IPS-18a (cell line): ENCODE measurements at regions not wholly inside any gene's neighbourhood (a gene's known extent, or its start where the extent isn't known, plus 50 kb on each side); places are given as distances from the start of the nearest gene placed in this dataset.

Source experiments
- H3K27ac ChIP-seq: one replicate; pipeline ENCODE4 v1.5.1; 2013; ENCODE audit warnings: low read length
- H3K27me3 ChIP-seq: one replicate; pipeline ENCODE4 v1.6.1; 2013; ENCODE audit warnings: mild to moderate bottlenecking, low read length; ENCODE audit not compliant: control insufficient read depth, insufficient read depth
- H3K36me3 ChIP-seq: one replicate; pipeline ENCODE4 v1.6.1; 2013; ENCODE audit warnings: low read depth, low read length; ENCODE audit not compliant: control insufficient read depth
- H3K4me1 ChIP-seq: one replicate; pipeline ENCODE4 v1.6.1; 2013; ENCODE audit warnings: low read depth, low read length; ENCODE audit not compliant: control insufficient read depth
- H3K4me3 ChIP-seq: one replicate; pipeline ENCODE4 v1.5.1; 2013; ENCODE audit warnings: low read length
- H3K9ac ChIP-seq: one replicate; pipeline ENCODE4 v1.6.1; 2013; ENCODE audit warnings: mild to moderate bottlenecking, low read length, moderate library complexity
- H3K9me3 ChIP-seq: one replicate; pipeline ENCODE4 v1.6.1; 2013; ENCODE audit warnings: low read depth, low read length; ENCODE audit not compliant: control insufficient read depth

- no peak overlapping the region for H3K4me3 ChIP-seq
- H3K9ac ChIP-seq: no peak overlapping the region
- H3K36me3 ChIP-seq: no peaks in the 10 kb centered on the region
- no peaks in the 10 kb centered on the region for H3K27me3 ChIP-seq
- no peaks in the 10 kb centered on the region for H3K9me3 ChIP-seq
- H3K4me1 ChIP-seq: peaks cover 6% of the 10 kb centered on the region
- no peak overlapping the region for H3K27ac ChIP-seq
Measured at GRCh38 chr14:101217080-101217463, 313.6 kb upstream of the RTL1 start.

- Histone ChIP-seq H3K4me3 (no peak overlapping the region), H3K9me3 (no peaks in the 10 kb centered on the region), H3K4me1 (peaks cover 11% of the 10 kb centered on the region), H3K27ac (no peak overlapping the region), H3K9ac (no peak overlapping the region), H3K27me3 (no peaks in the 10 kb centered on the region), H3K36me3 (no peaks in the 10 kb centered on the region)
Measured at GRCh38 chr14:101217616-101218371, 314.3 kb upstream of the RTL1 start.

GRCh38 chr14:101219896-101220703, 316.6 kb upstream of the RTL1 start:
- Histone ChIP-seq H3K27me3 (no peaks in the 10 kb centered on the region), H3K4me1 (peaks cover 19% of the 10 kb centered on the region), H3K9me3 (no peaks in the 10 kb centered on the region), H3K27ac (no peak overlapping the region), H3K4me3 (no peak overlapping the region), H3K36me3 (no peaks in the 10 kb centered on the region), H3K9ac (no peak overlapping the region)

GRCh38 chr14:101220921-101221510, 317.5 kb upstream of the RTL1 start:
- Histone ChIP-seq H3K27ac (no peak overlapping the region), H3K4me3 (no peak overlapping the region), H3K4me1 (peaks cover 19% of the 10 kb centered on the region), H3K27me3 (no peaks in the 10 kb centered on the region), H3K9me3 (no peaks in the 10 kb centered on the region), H3K9ac (no peak overlapping the region), H3K36me3 (no peaks in the 10 kb centered on the region)

DNA sequence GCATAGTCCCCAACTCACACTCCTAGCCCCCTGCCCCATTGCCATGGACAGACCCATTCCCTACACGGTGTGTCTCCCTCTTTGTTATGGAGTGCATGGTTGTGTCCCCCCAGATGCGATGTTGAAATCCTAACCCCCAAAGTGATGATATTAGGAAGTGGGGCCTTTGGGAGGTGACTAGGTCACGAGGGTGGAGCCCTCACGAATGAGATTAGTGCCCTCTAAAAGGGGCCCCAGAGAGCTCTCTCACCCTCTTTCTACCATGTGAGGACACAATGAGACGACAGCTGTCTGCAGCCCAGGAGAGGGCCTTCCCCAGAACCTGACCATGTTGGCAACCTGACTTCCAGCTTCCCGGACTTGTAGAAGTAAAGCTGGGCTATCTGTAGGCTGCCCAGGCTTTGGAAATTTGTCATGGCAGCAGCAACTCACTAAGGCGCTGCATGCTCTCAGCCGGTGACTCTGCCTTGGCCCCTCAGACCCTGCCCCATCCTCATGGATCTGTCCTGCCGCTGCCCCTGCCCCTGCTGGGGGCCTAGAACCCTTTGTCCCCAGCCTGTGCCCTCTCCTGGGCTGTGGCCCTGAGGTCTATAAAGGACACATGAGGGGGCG, 318.1 kb upstream of the RTL1 start:
- Histone ChIP-seq H3K4me1 (peaks cover 19% of the 10 kb centered on the region), H3K4me3 (no peak overlapping the region), H3K9ac (no peak overlapping the region), H3K27ac (no peak overlapping the region), H3K27me3 (no peaks in the 10 kb centered on the region), H3K36me3 (no peaks in the 10 kb centered on the region), H3K9me3 (no peaks in the 10 kb centered on the region)

DNA sequence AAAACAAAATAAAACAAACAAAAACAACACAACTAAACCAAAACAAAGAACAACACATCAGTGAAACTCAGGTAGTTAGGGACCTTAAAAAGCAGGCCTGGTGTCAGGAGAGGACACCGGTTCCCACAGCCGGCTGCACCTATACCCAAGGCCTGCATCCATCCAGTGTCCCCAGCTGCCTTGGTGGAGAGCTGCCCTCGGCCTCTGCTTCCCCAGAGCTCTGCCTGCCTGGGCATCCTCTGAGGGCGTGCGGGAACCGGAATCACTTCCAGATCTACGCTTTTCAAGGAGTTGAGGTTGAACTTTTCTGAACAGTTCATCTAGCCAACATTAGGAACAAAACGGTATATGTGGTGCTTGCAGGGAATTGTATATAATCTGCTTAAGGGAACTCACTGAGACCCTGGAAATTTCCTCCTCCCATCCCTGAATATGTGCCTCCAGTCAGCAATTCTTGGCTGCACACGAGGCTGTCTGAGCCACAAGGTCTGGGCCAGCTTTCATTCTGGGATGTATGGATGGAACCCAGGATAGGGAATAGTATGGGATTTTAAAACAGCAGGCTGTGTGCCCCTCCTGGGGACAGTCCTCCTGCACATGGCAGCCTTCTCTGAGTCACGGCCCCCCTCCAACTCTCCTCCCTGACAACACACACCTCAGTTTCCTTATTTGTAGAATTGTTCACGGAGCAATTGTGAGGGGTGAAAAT, 319.0 kb upstream of the RTL1 start:
- peaks cover 19% of the 10 kb centered on the region for H3K4me1 ChIP-seq
- no peaks in the 10 kb centered on the region for H3K36me3 ChIP-seq
- H3K27me3 ChIP-seq: no peaks in the 10 kb centered on the region
- H3K4me3 ChIP-seq: peak overlapping the region; percentile 6
- no peak overlapping the region for H3K27ac ChIP-seq
- no peaks in the 10 kb centered on the region for H3K9me3 ChIP-seq
- H3K9ac ChIP-seq: no peak overlapping the region

DNA sequence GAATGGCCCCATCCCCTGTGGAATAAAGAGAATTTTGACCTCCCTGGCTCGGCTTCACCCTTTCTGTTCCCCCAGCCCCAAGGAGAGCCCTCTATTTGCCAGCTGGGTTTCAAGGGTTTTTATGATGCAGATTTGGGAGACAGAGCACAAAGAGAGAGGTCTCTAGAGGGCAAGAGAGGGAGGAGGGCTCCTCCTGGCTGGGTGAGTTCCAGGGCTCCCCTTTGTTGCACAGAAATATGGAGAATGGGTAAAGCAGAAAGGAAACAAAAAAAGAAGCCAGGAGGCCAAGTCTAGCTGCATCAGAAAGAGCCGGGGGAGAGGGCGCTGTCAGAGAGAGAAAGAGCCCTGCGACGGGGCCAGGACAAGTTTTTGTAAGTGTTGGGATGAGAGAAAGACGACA, 319.6 kb upstream of the RTL1 start:
- H3K9ac ChIP-seq: no peak overlapping the region

GRCh38 chr14:101223561-101224162, 320.1 kb upstream of the RTL1 start:
- no peak overlapping the region for H3K4me3 ChIP-seq
- H3K27ac ChIP-seq: no peak overlapping the region
- H3K36me3 ChIP-seq: no peaks in the 10 kb centered on the region
- no peaks in the 10 kb centered on the region for H3K9me3 ChIP-seq
- H3K27me3 ChIP-seq: no peaks in the 10 kb centered on the region
- H3K9ac ChIP-seq: no peak overlapping the region
- H3K4me1 ChIP-seq: peaks cover 19% of the 10 kb centered on the region

More for the DNA sequence above, 319.6 kb upstream of the RTL1 start:
- Histone ChIP-seq H3K27ac (no peak overlapping the region), H3K36me3 (no peaks in the 10 kb centered on the region), H3K4me1 (peaks cover 19% of the 10 kb centered on the region), H3K9me3 (no peaks in the 10 kb centered on the region), H3K27me3 (no peaks in the 10 kb centered on the region), H3K4me3 (peak overlapping the region; percentile 6)

GRCh38 chr14:101224356-101225156, 321.0 kb upstream of the RTL1 start:
- no peak overlapping the region for H3K27ac ChIP-seq
- peaks cover 19% of the 10 kb centered on the region for H3K4me1 ChIP-seq

More at GRCh38 chr14:101224356-101225156, 321.0 kb upstream of the RTL1 start:
- Histone ChIP-seq H3K27me3 (no peaks in the 10 kb centered on the region), H3K9me3 (no peaks in the 10 kb centered on the region), H3K36me3 (no peaks in the 10 kb centered on the region), H3K4me3 (no peak overlapping the region), H3K9ac (no peak overlapping the region)
